ENCODE measurements at regions not wholly inside any gene's neighbourhood (a gene's known extent, or its start where the extent isn't known, plus 50 kb on each side); places are given as distances from the start of the nearest gene placed in this dataset.

GRCh38 chr11:57903011-57903410, 120.7 kb upstream of the OR9Q1 start:
- no peak for TF ChIP-seq CTCF (conservative IDR thresholded peaks at IDR 0.05 in 1 of 2, IDR thresholded peaks at IDR 0.05 in 1 of 2; ENCODE audit: extremely low read depth in 1 of 2, insufficient read depth in 1 of 2, low read depth in 1 of 2, low read length in 2 of 2)
- no peak for TF ChIP-seq EZH2 (IDR thresholded peaks at IDR 0.05; ENCODE audit: borderline replicate concordance, low read length)

Data from mammary epithelial cell (primary cell).